Colonic mucosa (tissue), 4 donors: ENCODE measurements at regions not wholly inside any gene's neighbourhood (a gene's known extent, or its start where the extent isn't known, plus 50 kb on each side); places are given as distances from the start of the nearest gene placed in this dataset.
A peak's percentile ranks its signal among the peaks of the same experiment; 100 is the strongest.
"Not testable (repeated sequence)": the region's sequence is repeated elsewhere in the genome, so short reads cannot be mapped to it uniquely, and the experiment has no call there.

Experiments
- DNase-seq: peaks from one replicate; pipeline ENCODE4 v3.0.0-alpha.2; 2020
- H3K27ac ChIP-seq: fragments of 200-600 bp; one replicate; pipeline ENCODE4 v1.8.0; 2021
- H3K27me3 ChIP-seq: fragments of 200-600 bp; one replicate; pipeline ENCODE4 v1.8.0; 2021
- H3K36me3 ChIP-seq: fragments of 200-600 bp; one replicate; pipeline ENCODE4 v1.8.0; 2021
- H3K4me1 ChIP-seq: fragments of 200-600 bp; one replicate; pipeline ENCODE4 v1.8.0; 2021; ENCODE audit warnings: mild to moderate bottlenecking
- H3K4me3 ChIP-seq: fragments of 200-600 bp; one replicate; pipeline ENCODE4 v1.8.0; 2021
- H3K9ac ChIP-seq, 2 donors: one replicate each; pipeline ENCODE4 v1.7.0; 2013; ENCODE audit warnings: control low read depth in 2 of 2, low read depth in 2 of 2, low read length in 2 of 2
- H3K9me3 ChIP-seq: fragments of 200-600 bp; one replicate; pipeline ENCODE4 v1.8.0; 2021
- CTCF ChIP-seq: fragments of 200-600 bp; IDR thresholded peaks from one replicate; pipeline ENCODE4 v1.8.0; 2022; ENCODE audit warnings: antibody characterized with exemption, mild to moderate bottlenecking
- intact Hi-C: fragments of 100-400 bp; cut with DNase I; formaldehyde crosslinking; loops from one replicate; pipeline ENCODE4 v1.14.1; 2022
- donor health status: healthy.
- donor health status: DM: no; HTN: no; CAD: no.
- donor health status: DM: no; HTN: no; CAD: no.

- no peak for TF ChIP-seq CTCF
- intact Hi-C loops: no loop called here
- Histone ChIP-seq H3K4me3 (no peak overlapping the region), H3K27ac (peak overlapping the region; percentile 63), H3K4me1 (no peaks in the 10 kb centered on the region), H3K36me3 (no peaks in the 10 kb centered on the region), H3K9ac (no peak overlapping the region), H3K27me3 (no peaks in the 10 kb centered on the region), H3K9me3 (no peaks in the 10 kb centered on the region)
- DNase-seq: no peak
These were observed 187.0 kb upstream of the COL3A1 start for GRCh38 chr2:188787021-188787657.

GRCh38 chr2:188787658-188788240 lies 186.4 kb upstream of the COL3A1 start:
- no peak for DNase-seq
- intact Hi-C loops: no loop called here
- peak overlapping the region; percentile 63 for H3K27ac ChIP-seq
- no peaks in the 10 kb centered on the region for H3K4me1 ChIP-seq
- H3K9me3 ChIP-seq: no peaks in the 10 kb centered on the region
- H3K9ac ChIP-seq: no peak overlapping the region
- no peaks in the 10 kb centered on the region for H3K27me3 ChIP-seq
- TF ChIP-seq CTCF: no peak
- H3K4me3 ChIP-seq: no peak overlapping the region
- H3K36me3 ChIP-seq: no peaks in the 10 kb centered on the region

GRCh38 chr2:188788621-188789020 lies 185.6 kb upstream of the COL3A1 start:
- Histone ChIP-seq H3K27me3 (no peaks in the 10 kb centered on the region), H3K9me3 (no peaks in the 10 kb centered on the region), H3K36me3 (no peaks in the 10 kb centered on the region), H3K27ac (peak overlapping the region; percentile 51), H3K4me3 (no peak overlapping the region), H3K4me1 (no peaks in the 10 kb centered on the region), H3K9ac (no peak overlapping the region)
- intact Hi-C loops: no loop called here
- DNase-seq: peak; percentile 33
- TF ChIP-seq CTCF: no peak

- Histone ChIP-seq H3K36me3 (no peaks in the 10 kb centered on the region), H3K27ac (no peak overlapping the region), H3K4me1 (no peaks in the 10 kb centered on the region), H3K9ac (no peak overlapping the region), H3K27me3 (no peaks in the 10 kb centered on the region), H3K9me3 (no peaks in the 10 kb centered on the region), H3K4me3 (no peak overlapping the region)
- intact Hi-C loops: no loop called here
- no peak for TF ChIP-seq CTCF
- DNase-seq: no peak
These were observed 184.2 kb upstream of the COL3A1 start for GRCh38 chr2:188789951-188790350.

GRCh38 chr2:188794453-188794852 lies 179.7 kb upstream of the COL3A1 start:
- H3K4me1 ChIP-seq, DNase-seq, intact Hi-C loops, H3K27me3 ChIP-seq, H3K9me3 ChIP-seq, H3K27ac ChIP-seq, H3K36me3 ChIP-seq, H3K9ac ChIP-seq, H3K4me3 ChIP-seq: not testable (repeated sequence)

GRCh38 chr2:188795762-188796161 lies 178.4 kb upstream of the COL3A1 start:
- Histone ChIP-seq H3K4me3 (no peak overlapping the region), H3K27me3 (no peaks in the 10 kb centered on the region), H3K9me3 (no peaks in the 10 kb centered on the region), H3K27ac (no peak overlapping the region), H3K4me1 (no peaks in the 10 kb centered on the region), H3K36me3 (no peaks in the 10 kb centered on the region), H3K9ac (no peak overlapping the region)
- no peak for DNase-seq
- intact Hi-C loops: no loop called here
- TF ChIP-seq CTCF: no peak
